GM13976 (cell line): ENCODE measurements at regions not wholly inside any gene's neighbourhood (a gene's known extent, or its start where the extent isn't known, plus 50 kb on each side); places are given as distances from the start of the nearest gene placed in this dataset.

Experiments used
- DNase-seq: peaks from one replicate; pipeline ENCODE4 v3.0.0; 2012; ENCODE audit warnings: low spot score
- CTCF ChIP-seq: IDR thresholded peaks from 2 replicates; pipeline ENCODE4 v1.5.1; 2012; ENCODE audit warnings: borderline replicate concordance, mild to moderate bottlenecking; ENCODE audit not compliant: insufficient read depth; ENCODE audit errors: extremely low read depth, missing control alignments, control extremely low read depth
- in situ Hi-C: fragments of 300-500 bp; cut with MboI; formaldehyde crosslinking; loops from one replicate; pipeline ENCODE4 v1.12.0; 2022; ENCODE audit warnings: low sequenced_read_pairs, mixed read lengths, inconsistent platforms; ENCODE audit not compliant: unreplicated experiment

GRCh38 chr6:27685279-27685678 is 212.4 kb upstream of the ZNF184 start:
- no peak for DNase-seq
- in situ Hi-C loops: no loop called here
- TF ChIP-seq CTCF: no peak

DNA sequence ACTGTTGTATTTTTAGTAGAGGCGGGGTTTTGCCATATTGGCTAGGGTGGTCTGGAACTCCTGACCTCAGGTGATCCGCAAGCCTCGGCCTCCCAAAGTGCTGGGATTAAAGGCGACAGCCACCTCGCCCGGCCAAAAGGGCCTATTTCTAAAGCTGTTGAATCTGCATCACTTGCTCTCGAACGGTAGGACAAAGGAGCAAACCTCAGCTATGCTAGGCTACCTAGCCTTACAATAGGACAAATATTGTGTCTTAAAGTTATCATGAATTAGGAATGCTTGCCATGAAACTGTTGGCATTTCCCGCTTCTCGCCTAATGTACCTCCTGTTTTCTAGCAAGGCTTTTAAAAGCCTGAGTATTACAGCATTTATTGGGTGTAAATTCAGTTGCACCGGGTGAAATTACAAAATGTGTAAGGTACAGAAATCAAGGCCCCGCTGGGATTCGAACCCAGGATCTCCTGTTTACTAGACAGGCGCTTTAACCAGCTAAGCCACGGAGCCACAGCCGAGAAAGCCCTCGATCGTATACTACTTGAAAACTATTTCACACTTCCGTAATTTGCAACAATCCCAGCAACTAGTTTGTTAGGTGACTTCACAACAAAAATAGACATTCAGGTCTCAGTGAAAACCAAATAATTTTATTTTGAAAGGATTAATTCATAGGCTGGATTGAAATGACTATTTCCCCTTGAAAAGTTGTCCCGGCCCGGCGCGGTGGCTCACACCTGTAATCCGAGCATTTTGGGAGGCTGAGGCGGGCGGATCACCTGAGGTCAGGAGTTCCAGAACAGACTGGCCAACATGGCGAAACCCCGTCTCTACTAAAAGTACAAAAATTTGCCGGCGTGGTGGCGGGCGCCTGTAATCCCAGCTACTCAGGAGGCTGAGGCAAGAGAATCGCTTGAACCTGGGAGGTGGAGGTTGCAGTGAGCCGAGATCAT is 211.6 kb upstream of the ZNF184 start:
- TF ChIP-seq CTCF: no peak
- DNase-seq: peak; percentile 71
- in situ Hi-C loops: no loop called here

GRCh38 chr6:27679964-27680694 is 207.2 kb upstream of the ZNF184 start:
- TF ChIP-seq CTCF: no peak
- in situ Hi-C loops: no loop called here
- DNase-seq: no peak

DNA sequence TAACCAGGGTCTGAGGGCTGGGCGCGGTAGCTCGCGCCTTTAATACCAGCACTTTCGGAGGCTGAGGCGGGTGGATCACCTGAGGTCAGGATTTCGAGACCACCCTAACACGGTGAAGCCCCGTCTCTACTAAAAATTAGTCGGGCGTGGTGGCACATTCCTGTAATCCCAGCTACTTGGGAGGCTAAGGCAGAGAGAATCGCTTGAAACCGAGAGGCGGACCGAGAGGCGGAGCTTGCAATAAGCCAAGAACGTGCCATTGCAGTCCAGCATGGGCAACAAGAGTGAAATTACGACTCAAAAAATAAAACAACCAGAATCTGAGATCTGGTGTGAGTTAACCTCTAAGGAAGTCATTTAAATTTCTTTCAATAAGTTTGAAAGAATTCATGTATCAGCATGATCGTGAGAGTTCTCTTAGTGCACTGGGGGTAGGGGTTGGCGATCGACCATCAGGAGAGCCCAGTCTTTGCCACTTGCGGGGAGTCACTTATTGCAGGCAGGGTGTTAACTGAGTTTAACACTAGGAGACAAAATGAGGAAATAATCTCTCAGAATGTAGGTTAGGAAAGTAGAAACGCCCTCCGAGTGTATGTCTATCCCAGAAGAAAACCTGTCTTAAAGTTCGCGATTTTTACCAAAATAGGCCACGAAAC is 206.5 kb upstream of the ZNF184 start:
- TF ChIP-seq CTCF: no peak
- in situ Hi-C loops: no loop called here
- no peak for DNase-seq

DNA sequence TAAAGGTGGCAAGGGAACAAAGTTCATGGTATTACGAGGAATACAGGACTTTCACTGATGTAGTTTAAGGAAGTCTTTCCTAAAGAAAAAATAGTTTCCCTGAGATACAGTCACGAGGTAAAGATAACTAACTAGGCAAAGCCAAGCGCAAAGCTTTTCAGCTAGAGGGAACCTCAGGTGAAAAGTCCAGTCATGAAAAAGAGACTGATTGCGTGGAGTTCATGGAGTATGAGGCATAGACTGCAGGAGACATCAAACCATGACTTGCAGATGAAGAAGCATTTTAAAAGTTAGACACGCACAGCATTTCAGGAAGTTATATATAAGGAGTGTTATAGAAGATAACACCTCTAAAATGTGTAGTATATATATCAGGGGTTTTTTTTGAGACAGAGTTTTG is 205.6 kb upstream of the ZNF184 start:
- DNase-seq: no peak
- TF ChIP-seq CTCF: no peak
- in situ Hi-C loops: no loop called here

DNA sequence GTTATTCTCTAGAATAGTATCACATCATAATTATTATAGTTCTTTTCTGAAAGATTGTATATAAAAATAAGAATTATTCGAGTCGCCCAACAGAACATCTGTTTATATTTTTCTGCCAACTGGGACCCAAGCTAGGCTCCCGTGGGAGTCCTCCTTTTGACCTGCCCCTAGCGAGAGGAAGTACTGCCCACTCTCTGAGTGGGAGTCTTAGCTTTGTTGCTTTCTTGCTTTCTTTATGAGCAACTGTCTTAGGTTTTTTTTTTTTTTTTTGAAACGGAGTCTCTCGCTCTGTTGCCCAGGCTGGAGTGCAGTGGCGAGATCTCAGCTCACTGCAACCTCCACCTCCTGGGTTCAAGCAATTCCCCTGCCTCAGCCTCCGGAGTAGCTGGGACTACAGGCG is 202.0 kb upstream of the ZNF184 start:
- DNase-seq: no peak
- no peak for TF ChIP-seq CTCF
- in situ Hi-C loops: no loop called here
